K562 (cell line): ENCODE measurements at regions not wholly inside any gene's neighbourhood (a gene's known extent, or its start where the extent isn't known, plus 50 kb on each side); places are given as distances from the start of the nearest gene placed in this dataset.

Experiments used
- BMI1 ChIP-seq: fragments of 150-350 bp; IDR thresholded peaks from 2 replicates; pipeline ENCODE4 v1.6.1; 2014; ENCODE audit warnings: low read length
- CC2D1A ChIP-seq: fragments of 450-650 bp; IDR thresholded peaks from 2 replicates; pipeline ENCODE4 v1.6.1; 2017; ENCODE audit warnings: mild to moderate bottlenecking
- CEBPZ ChIP-seq: fragments of 150-350 bp; IDR thresholded peaks from 2 replicates; pipeline ENCODE4 v1.6.1; 2014; ENCODE audit warnings: low read depth, mild to moderate bottlenecking, low read length, borderline replicate concordance
- DNMT1 ChIP-seq: fragments of 450-650 bp; IDR thresholded peaks from 2 replicates; pipeline ENCODE4 v1.6.1; 2016; ENCODE audit warnings: antibody characterized with exemption, mild to moderate bottlenecking
- EHMT2 ChIP-seq: fragments of 450-650 bp; IDR thresholded peaks from 2 replicates; pipeline ENCODE4 v1.6.1; 2018; ENCODE audit warnings: antibody characterized with exemption
- FOXM1 ChIP-seq, 2 experiments: fragments of 450-650 bp in 1 of 2; sonication (generic) in 1 of 2; formaldehyde crosslinking in 1 of 2; IDR thresholded peaks; 2 replicates each; pipeline versions ENCODE4 v1.6.1 to v1.9.0; 2017 to 2022; ENCODE audit warnings: low read depth in 2 of 2, mild to moderate bottlenecking in 2 of 2, missing genetic modification reagents in 1 of 2, moderate library complexity in 1 of 2
- HCFC1 ChIP-seq: IDR thresholded peaks from 2 replicates; pipeline ENCODE4 v1.6.1; 2012; ENCODE audit warnings: low read depth, low read length, improper control_type of control experiment
- NBN ChIP-seq: fragments of 450-650 bp; IDR thresholded peaks from 2 replicates; pipeline ENCODE4 v1.6.1; 2016; ENCODE audit warnings: low read depth, mild to moderate bottlenecking
- PHF8 ChIP-seq: fragments of 200-600 bp; sonication (generic); IDR thresholded peaks from 2 replicates; pipeline ENCODE4 v1.6.1; 2012; ENCODE audit warnings: mixed run types, mild to moderate bottlenecking, inconsistent platforms, low read length, moderate library complexity, borderline replicate concordance
- SNRNP70 ChIP-seq: fragments of 200-400 bp; formaldehyde crosslinking; optimal IDR thresholded peaks from 2 replicates; pipeline ENCODE3; 2017; ENCODE audit warnings: low read depth, low read length
- TAF9B ChIP-seq: fragments of 450-650 bp; IDR thresholded peaks from 2 replicates; pipeline ENCODE4 v1.6.1; 2018; ENCODE audit warnings: mild to moderate bottlenecking; ENCODE audit not compliant: partially characterized antibody
- TCF3 ChIP-seq: sonication (generic); formaldehyde crosslinking; IDR thresholded peaks from 2 replicates; pipeline ENCODE4 v1.4.0; 2020; ENCODE audit warnings: mild to moderate bottlenecking, missing genetic modification reagents
- TRIM28 ChIP-seq: fragments of 450-650 bp; IDR thresholded peaks from 2 replicates; pipeline ENCODE4 v1.6.1; 2017
- U2AF2 ChIP-seq: fragments of 200-400 bp; formaldehyde crosslinking; optimal IDR thresholded peaks from 2 replicates; pipeline ENCODE3; 2017; ENCODE audit warnings: low read depth, mild to moderate bottlenecking, low read length
- ZBED1 ChIP-seq: IDR thresholded peaks from 2 replicates; pipeline ENCODE4 v1.6.1; 2014
- ZBTB49 ChIP-seq: sonication (generic); formaldehyde crosslinking; IDR thresholded peaks from 2 replicates; pipeline ENCODE4 v1.8.0; 2022; ENCODE audit warnings: missing genetic modification reagents, mild to moderate bottlenecking, borderline replicate concordance
- ZNF316 ChIP-seq: fragments of 450-650 bp; IDR thresholded peaks from 2 replicates; pipeline ENCODE4 v1.6.1; 2016
- ZNF408 ChIP-seq: fragments of 250-450 bp; sonication (Bioruptor Pico); IDR thresholded peaks from 2 replicates; pipeline ENCODE4 v1.4.0; 2020; ENCODE audit warnings: low read depth, mild to moderate bottlenecking, moderate library complexity
- ZNF561 ChIP-seq: fragments of 450-650 bp; formaldehyde crosslinking; conservative IDR thresholded peaks from 2 replicates; pipeline ENCODE4 v1.4.0; 2020; ENCODE audit warnings: mild to moderate bottlenecking, moderate library complexity
- ZNF592 ChIP-seq: fragments of 450-650 bp; IDR thresholded peaks from 2 replicates; pipeline ENCODE4 v1.6.1; 2017; ENCODE audit warnings: antibody characterized with exemption, mild to moderate bottlenecking

- TF ChIP-seq ZNF592 (no peak), HCFC1 (no peak), SNRNP70 (no peak), PHF8 (no peak), DNMT1 (no peak), ZBED1 (no peak), FOXM1 (IDR thresholded peaks at IDR 0.05; ENCODE audit: low read depth) (no peak), FOXM1 (CRISPR knock-in tag; IDR thresholded peaks at IDR 0.05; ENCODE audit: low read depth) (no peak), ZNF561 (CRISPR knock-in tag) (no peak), TAF9B (no peak), BMI1 (no peak), TRIM28 (no peak), ZNF408 (CRISPR knock-in tag) (no peak), NBN (no peak), EHMT2 (0 out of 2 replicates have a peak, but pooled peaks have one; percentile 52), U2AF2 (no peak), ZBTB49 (CRISPR knock-in tag) (no peak), CEBPZ (no peak), TCF3 (CRISPR knock-in tag) (no peak), CC2D1A (no peak), ZNF316 (no peak)
Observed at GRCh38 chr7:92997719-92998118, 120.1 kb downstream of the SAMD9 start (continued).
